ENCODE measurements at regions not wholly inside any gene's neighbourhood (a gene's known extent, or its start where the extent isn't known, plus 50 kb on each side); places are given as distances from the start of the nearest gene placed in this dataset.
"Not testable (repeated sequence)": the region's sequence is repeated elsewhere in the genome, so short reads cannot be mapped to it uniquely, and the experiment has no call there.

DNA sequence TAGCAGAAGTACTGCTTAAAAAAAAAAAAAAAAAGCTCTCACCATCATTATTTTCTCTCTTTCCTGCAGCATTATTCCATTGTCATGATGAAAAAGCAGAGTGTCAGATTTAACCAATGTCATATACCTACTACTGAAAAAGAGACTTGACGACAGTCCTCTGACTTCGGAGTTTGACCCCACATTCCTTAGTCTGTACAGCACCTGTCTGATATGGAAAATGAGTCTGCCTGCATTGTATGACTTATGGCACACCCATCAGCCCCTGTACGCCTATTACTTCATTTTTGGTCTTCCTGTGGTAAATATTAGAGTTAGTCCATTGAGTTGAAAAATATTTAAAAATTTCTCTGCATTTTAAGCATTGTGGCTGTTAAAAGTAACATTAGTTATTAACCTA lies 54.5 kb upstream of the NOX4 start:
- Histone ChIP-seq H3K4me3 (ENCODE audit: low read depth in 2 of 2, low read length in 2 of 2) (no peak overlapping the region), H3K27ac (ENCODE audit: low read length) (no peak overlapping the region), H3K4me1 (ENCODE audit: control insufficient read depth, insufficient read depth, low read length) (no peaks in the 10 kb centered on the region), H3K9me3 (ENCODE audit: control insufficient read depth, insufficient read depth, low read depth, low read length) (no peaks in the 10 kb centered on the region), H3K27me3 (ENCODE audit: control insufficient read depth, insufficient read depth, low read length) (no peaks in the 10 kb centered on the region), H3K36me3 (ENCODE audit: control insufficient read depth, insufficient read depth, low read length) (no peaks in the 10 kb centered on the region)
- in situ Hi-C loops (cut with HindIII; ENCODE audit: low pct_unique_long_range_greater_than_20kb, low sequenced_read_pairs) (no loop called here), intact Hi-C loops (cut with micrococcal nuclease; ENCODE audit: unreplicated experiment) (no loop called here)
- ChIA-PET POLR2A (no interaction called here), CTCF (no interaction called here)
- DNase-seq (ENCODE audit: low read depth, low spot score) (no peak), ATAC-seq (no peak)
- TF ChIP-seq SIN3A (IDR thresholded peaks at IDR 0.05; ENCODE audit: borderline replicate concordance, insufficient read depth, low read depth, low read length) = no peak
- no peak for TF ChIP-seq TCF7L2 (IDR thresholded peaks at IDR 0.05; ENCODE audit: low read depth, low read length)
- TF ChIP-seq POLR2AphosphoS5 (IDR thresholded peaks at IDR 0.05; ENCODE audit: low read depth, low read length) = no peak
- TF ChIP-seq, protein P1, sequence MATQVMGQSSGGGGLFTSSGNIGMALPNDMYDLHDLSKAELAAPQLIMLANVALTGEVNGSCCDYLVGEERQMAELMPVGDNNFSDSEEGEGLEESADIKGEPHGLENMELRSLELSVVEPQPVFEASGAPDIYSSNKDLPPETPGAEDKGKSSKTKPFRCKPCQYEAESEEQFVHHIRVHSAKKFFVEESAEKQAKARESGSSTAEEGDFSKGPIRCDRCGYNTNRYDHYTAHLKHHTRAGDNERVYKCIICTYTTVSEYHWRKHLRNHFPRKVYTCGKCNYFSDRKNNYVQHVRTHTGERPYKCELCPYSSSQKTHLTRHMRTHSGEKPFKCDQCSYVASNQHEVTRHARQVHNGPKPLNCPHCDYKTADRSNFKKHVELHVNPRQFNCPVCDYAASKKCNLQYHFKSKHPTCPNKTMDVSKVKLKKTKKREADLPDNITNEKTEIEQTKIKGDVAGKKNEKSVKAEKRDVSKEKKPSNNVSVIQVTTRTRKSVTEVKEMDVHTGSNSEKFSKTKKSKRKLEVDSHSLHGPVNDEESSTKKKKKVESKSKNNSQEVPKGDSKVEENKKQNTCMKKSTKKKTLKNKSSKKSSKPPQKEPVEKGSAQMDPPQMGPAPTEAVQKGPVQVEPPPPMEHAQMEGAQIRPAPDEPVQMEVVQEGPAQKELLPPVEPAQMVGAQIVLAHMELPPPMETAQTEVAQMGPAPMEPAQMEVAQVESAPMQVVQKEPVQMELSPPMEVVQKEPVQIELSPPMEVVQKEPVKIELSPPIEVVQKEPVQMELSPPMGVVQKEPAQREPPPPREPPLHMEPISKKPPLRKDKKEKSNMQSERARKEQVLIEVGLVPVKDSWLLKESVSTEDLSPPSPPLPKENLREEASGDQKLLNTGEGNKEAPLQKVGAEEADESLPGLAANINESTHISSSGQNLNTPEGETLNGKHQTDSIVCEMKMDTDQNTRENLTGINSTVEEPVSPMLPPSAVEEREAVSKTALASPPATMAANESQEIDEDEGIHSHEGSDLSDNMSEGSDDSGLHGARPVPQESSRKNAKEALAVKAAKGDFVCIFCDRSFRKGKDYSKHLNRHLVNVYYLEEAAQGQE (IDR thresholded peaks at IDR 0.05; ENCODE audit: insufficient read depth in 1 of 2, low read depth in 2 of 2, low read length in 1 of 2) = no peak
- TF ChIP-seq, protein P2, sequence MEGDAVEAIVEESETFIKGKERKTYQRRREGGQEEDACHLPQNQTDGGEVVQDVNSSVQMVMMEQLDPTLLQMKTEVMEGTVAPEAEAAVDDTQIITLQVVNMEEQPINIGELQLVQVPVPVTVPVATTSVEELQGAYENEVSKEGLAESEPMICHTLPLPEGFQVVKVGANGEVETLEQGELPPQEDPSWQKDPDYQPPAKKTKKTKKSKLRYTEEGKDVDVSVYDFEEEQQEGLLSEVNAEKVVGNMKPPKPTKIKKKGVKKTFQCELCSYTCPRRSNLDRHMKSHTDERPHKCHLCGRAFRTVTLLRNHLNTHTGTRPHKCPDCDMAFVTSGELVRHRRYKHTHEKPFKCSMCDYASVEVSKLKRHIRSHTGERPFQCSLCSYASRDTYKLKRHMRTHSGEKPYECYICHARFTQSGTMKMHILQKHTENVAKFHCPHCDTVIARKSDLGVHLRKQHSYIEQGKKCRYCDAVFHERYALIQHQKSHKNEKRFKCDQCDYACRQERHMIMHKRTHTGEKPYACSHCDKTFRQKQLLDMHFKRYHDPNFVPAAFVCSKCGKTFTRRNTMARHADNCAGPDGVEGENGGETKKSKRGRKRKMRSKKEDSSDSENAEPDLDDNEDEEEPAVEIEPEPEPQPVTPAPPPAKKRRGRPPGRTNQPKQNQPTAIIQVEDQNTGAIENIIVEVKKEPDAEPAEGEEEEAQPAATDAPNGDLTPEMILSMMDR (IDR thresholded peaks at IDR 0.05) = no peak
- BruUV-seq (replicated peaks) = no TSS peak

DNA sequence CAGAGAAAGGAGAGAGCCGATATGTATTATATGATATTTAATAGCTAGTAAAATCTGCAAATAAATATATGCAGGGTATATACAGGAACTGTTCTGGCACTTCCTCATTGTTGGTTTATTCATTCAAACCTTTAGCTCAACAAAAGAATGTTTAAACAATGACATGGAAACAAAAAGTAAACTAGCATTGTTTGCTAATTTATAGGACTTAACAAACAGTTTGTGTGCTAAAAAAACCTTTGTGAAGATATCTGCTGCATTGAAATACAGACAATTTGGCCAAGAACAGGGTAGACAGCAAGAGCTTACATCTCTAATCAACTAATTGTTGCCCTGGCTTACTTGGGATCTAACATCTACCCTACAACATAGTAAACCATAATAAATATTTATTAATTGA lies 64.6 kb upstream of the NOX4 start:
- CTCF ChIA-PET = not testable (repeated sequence)

DNA sequence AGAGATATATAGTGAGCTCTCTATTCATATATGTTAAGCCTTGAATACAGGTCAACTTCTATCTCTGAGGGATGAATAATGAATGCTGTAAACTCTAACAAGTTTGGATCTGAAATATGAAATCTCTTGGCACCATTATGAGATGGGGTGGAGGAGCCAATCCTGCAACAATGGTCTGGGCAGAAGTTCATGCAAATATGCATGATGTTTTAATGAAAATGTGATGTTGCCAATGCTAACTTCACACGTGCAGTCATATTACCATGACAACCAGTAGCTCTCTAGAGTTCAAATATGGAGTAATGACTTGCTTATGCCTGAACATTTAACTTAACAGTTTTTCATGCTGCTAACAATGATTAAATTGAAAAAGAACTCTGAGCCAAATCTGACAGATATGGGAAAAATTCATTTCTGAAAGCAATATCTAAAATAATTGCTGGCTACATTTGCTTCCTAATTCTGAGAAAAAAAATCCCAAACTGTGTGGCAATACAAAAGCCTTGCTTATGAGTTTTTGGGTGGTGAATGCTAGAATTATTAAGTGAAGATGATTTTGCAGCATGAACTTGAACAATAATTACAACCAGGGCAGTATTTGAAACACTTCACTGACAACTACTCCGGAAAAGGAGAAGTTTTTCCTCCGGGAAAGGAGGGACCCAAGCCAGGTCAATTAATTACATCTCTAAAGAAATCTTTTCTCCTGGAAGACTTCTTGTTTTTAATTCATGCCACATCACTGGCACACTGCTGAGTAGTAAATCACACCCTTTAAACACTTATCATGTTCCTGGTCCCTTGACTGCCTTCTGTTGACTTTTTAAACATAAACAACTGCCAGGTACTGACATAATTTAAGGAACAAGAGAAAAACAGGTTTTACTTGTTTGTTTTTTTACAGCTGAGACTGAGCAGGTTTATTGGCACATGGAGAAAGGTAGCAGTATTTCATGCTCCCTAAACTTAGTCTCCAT lies 65.8 kb upstream of the NOX4 start:
- ATAC-seq; POLR2A ChIA-PET; intact Hi-C loops (cut with micrococcal nuclease; ENCODE audit: unreplicated experiment): not testable (repeated sequence)

More for the DNA sequence above, 64.6 kb upstream of the NOX4 start:
- H3K36me3 ChIP-seq (ENCODE audit: control insufficient read depth, insufficient read depth, low read length); ATAC-seq; H3K27me3 ChIP-seq (ENCODE audit: control insufficient read depth, insufficient read depth, low read length); H3K4me1 ChIP-seq (ENCODE audit: control insufficient read depth, insufficient read depth, low read length); in situ Hi-C loops (cut with HindIII; ENCODE audit: low pct_unique_long_range_greater_than_20kb, low sequenced_read_pairs); POLR2A ChIA-PET; H3K4me3 ChIP-seq (ENCODE audit: low read depth in 2 of 2, low read length in 2 of 2); DNase-seq (ENCODE audit: low read depth, low spot score); intact Hi-C loops (cut with micrococcal nuclease; ENCODE audit: unreplicated experiment); H3K9me3 ChIP-seq (ENCODE audit: control insufficient read depth, insufficient read depth, low read depth, low read length); H3K27ac ChIP-seq (ENCODE audit: low read length); BruUV-seq (replicated peaks): not testable (repeated sequence)

DNA sequence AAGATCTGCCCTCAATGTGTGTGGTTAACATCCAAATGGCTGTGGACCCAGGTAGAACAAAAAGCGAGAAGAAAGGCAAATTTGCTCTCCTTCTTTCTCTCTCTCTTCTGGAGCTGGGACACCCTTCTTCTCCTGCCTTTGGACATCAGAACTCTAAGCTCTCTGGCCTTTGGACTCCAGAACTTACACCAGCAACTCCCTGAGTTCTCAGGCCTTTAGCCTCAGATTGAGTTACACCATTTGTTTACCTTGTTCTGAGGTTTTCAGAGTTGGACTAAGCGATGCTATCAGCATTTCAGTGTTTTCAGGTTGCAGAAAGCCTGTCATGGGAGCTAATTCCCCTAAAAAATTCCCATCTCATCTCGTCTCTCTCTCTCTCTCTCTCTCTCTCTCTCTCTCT lies 69.4 kb upstream of the NOX4 start:
- H3K27me3 ChIP-seq (ENCODE audit: control insufficient read depth, insufficient read depth, low read length); CTCF ChIA-PET; H3K27ac ChIP-seq (ENCODE audit: low read length); H3K36me3 ChIP-seq (ENCODE audit: control insufficient read depth, insufficient read depth, low read length); H3K9me3 ChIP-seq (ENCODE audit: control insufficient read depth, insufficient read depth, low read depth, low read length); in situ Hi-C loops (cut with HindIII; ENCODE audit: low pct_unique_long_range_greater_than_20kb, low sequenced_read_pairs); H3K4me1 ChIP-seq (ENCODE audit: control insufficient read depth, insufficient read depth, low read length); ATAC-seq; DNase-seq (ENCODE audit: low read depth, low spot score); POLR2A ChIA-PET; H3K4me3 ChIP-seq (ENCODE audit: low read depth in 2 of 2, low read length in 2 of 2); BruUV-seq (replicated peaks); intact Hi-C loops (cut with micrococcal nuclease; ENCODE audit: unreplicated experiment): not testable (repeated sequence)

More for the DNA sequence above, 65.8 kb upstream of the NOX4 start:
- in situ Hi-C loops (cut with HindIII; ENCODE audit: low pct_unique_long_range_greater_than_20kb, low sequenced_read_pairs); H3K9me3 ChIP-seq (ENCODE audit: control insufficient read depth, insufficient read depth, low read depth, low read length); H3K4me1 ChIP-seq (ENCODE audit: control insufficient read depth, insufficient read depth, low read length); BruUV-seq (replicated peaks); DNase-seq (ENCODE audit: low read depth, low spot score); H3K27me3 ChIP-seq (ENCODE audit: control insufficient read depth, insufficient read depth, low read length); CTCF ChIA-PET; H3K4me3 ChIP-seq (ENCODE audit: low read depth in 2 of 2, low read length in 2 of 2); H3K27ac ChIP-seq (ENCODE audit: low read length); H3K36me3 ChIP-seq (ENCODE audit: control insufficient read depth, insufficient read depth, low read length): not testable (repeated sequence)

DNA sequence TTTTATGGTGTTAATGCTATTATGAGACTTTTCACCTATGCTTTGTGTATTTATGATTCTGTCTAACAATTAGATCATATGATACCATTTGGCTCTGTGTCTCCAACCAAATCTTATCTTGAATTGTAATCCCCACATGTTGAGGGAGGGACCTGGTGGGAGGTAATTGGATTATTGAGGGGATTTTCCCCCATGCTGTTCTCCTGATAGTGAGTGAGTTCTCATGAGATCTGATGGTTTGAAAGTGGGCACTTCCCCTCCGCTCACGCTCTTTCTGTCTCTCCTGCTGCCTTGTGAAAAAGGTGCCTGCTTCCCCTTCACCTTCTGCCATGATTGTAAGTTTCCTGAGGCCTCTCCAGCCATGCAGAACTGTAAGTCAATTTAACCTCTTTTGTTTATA lies 71.6 kb upstream of the NOX4 start:
- in situ Hi-C loops (cut with HindIII; ENCODE audit: low pct_unique_long_range_greater_than_20kb, low sequenced_read_pairs); H3K36me3 ChIP-seq (ENCODE audit: control insufficient read depth, insufficient read depth, low read length); H3K27ac ChIP-seq (ENCODE audit: low read length); H3K9me3 ChIP-seq (ENCODE audit: control insufficient read depth, insufficient read depth, low read depth, low read length); POLR2A ChIA-PET; H3K27me3 ChIP-seq (ENCODE audit: control insufficient read depth, insufficient read depth, low read length); H3K4me1 ChIP-seq (ENCODE audit: control insufficient read depth, insufficient read depth, low read length); ATAC-seq; DNase-seq (ENCODE audit: low read depth, low spot score); intact Hi-C loops (cut with micrococcal nuclease; ENCODE audit: unreplicated experiment); CTCF ChIA-PET; H3K4me3 ChIP-seq (ENCODE audit: low read depth in 2 of 2, low read length in 2 of 2); BruUV-seq (replicated peaks): not testable (repeated sequence)

Data from Panc1 (cell line).